ENCODE measurements at regions not wholly inside any gene's neighbourhood (a gene's known extent, or its start where the extent isn't known, plus 50 kb on each side); places are given as distances from the start of the nearest gene placed in this dataset.

DNA sequence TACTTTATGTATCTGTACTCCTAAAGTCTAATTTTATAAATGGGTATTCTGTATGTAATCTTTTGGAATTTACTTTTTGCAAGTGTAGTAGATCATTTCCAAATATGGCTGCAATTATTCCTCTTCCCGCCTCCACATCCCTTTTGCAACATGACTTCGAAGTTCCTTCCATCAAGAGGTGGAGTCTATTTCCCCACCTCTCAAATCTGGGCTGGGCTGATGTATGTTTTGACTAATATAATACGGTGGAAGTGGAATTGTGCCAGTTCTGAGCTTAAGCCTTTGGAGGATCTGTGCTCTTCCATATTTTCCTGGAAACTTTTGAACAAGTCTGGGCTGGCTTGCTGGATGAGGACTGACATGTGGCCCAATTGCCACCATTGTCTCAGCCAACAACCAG lies 155.9 kb downstream of the FGF18 start:
- TF ChIP-seq, protein P1, sequence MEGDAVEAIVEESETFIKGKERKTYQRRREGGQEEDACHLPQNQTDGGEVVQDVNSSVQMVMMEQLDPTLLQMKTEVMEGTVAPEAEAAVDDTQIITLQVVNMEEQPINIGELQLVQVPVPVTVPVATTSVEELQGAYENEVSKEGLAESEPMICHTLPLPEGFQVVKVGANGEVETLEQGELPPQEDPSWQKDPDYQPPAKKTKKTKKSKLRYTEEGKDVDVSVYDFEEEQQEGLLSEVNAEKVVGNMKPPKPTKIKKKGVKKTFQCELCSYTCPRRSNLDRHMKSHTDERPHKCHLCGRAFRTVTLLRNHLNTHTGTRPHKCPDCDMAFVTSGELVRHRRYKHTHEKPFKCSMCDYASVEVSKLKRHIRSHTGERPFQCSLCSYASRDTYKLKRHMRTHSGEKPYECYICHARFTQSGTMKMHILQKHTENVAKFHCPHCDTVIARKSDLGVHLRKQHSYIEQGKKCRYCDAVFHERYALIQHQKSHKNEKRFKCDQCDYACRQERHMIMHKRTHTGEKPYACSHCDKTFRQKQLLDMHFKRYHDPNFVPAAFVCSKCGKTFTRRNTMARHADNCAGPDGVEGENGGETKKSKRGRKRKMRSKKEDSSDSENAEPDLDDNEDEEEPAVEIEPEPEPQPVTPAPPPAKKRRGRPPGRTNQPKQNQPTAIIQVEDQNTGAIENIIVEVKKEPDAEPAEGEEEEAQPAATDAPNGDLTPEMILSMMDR (conservative IDR thresholded peaks at IDR 0.05; ENCODE audit: low read length) = no peak
- no peak for TF ChIP-seq EZH2phosphoT487 (IDR thresholded peaks at IDR 0.05; ENCODE audit: borderline replicate concordance, low read depth, low read length)

Measured in OCI-LY7 (cell line).